Suprapubic skin (tissue), 4 donors: ENCODE measurements at regions not wholly inside any gene's neighbourhood (a gene's known extent, or its start where the extent isn't known, plus 50 kb on each side); places are given as distances from the start of the nearest gene placed in this dataset.

Experiments
- DNase-seq, 2 donors: peaks; one replicate each; pipeline ENCODE4 v3.0.0-alpha.2; 2019; ENCODE audit warnings: low spot score in 2 of 2
- H3K27ac ChIP-seq: fragments of 200-600 bp; sonication (generic); one replicate; pipeline ENCODE4 v1.5.1; 2019
- H3K27me3 ChIP-seq: fragments of 200-600 bp; sonication (generic); one replicate; pipeline ENCODE4 v1.5.1; 2019
- H3K36me3 ChIP-seq: fragments of 200-600 bp; sonication (generic); one replicate; pipeline ENCODE4 v1.5.1; 2019
- H3K4me1 ChIP-seq: fragments of 200-600 bp; sonication (generic); one replicate; pipeline ENCODE4 v1.5.1; 2019
- H3K4me3 ChIP-seq: fragments of 200-600 bp; sonication (generic); one replicate; pipeline ENCODE4 v1.5.1; 2019; ENCODE audit warnings: mild to moderate bottlenecking
- H3K9me3 ChIP-seq: fragments of 200-600 bp; sonication (generic); one replicate; pipeline ENCODE4 v1.5.1; 2019
- CTCF ChIP-seq, 2 donors: fragments of 200-600 bp in 1 of 2; fragments of 450-650 bp in 1 of 2; sonication (generic) in 1 of 2; IDR thresholded peaks; one replicate each; pipeline ENCODE4 v1.5.1; 2016 to 2019; ENCODE audit warnings: antibody characterized with exemption in 2 of 2, mild to moderate bottlenecking in 1 of 2, moderate library complexity in 1 of 2
- EP300 ChIP-seq: sonication (generic); formaldehyde crosslinking; IDR thresholded peaks from one replicate; pipeline ENCODE4 v1.6.1; 2017; ENCODE audit warnings: antibody characterized with exemption
- POLR2A ChIP-seq, 2 donors: fragments of 450-650 bp; IDR thresholded peaks; one replicate each; pipeline ENCODE4 v1.6.1; 2017; ENCODE audit warnings: antibody characterized with exemption in 2 of 2, mild to moderate bottlenecking in 2 of 2, moderate library complexity in 2 of 2
- POLR2AphosphoS5 ChIP-seq, 3 donors: sonication (generic); formaldehyde crosslinking; IDR thresholded peaks; one replicate each; pipeline ENCODE4 v1.6.1; 2017; ENCODE audit warnings: antibody characterized with exemption in 3 of 3
- WGBS: methylation state at CpG from one replicate; pipeline ENCODE4 v1.1.5; 2018; 5-methylcytosine and 5-hydroxymethylcytosine counted together

GRCh38 chr5:175388531-175388930 lies 55.5 kb downstream of the DRD1 start:
- 56% methylated on average over 5 of the region's 5 CpGs for WGBS
- H3K9me3 ChIP-seq: no peaks in the 10 kb centered on the region
- no peaks in the 10 kb centered on the region for H3K27me3 ChIP-seq
- no peak for DNase-seq
- H3K4me1 ChIP-seq: no peaks in the 10 kb centered on the region
- no peaks in the 10 kb centered on the region for H3K36me3 ChIP-seq
- no peak for TF ChIP-seq CTCF (IDR thresholded peaks at IDR 0.05)
- TF ChIP-seq POLR2AphosphoS5 (IDR thresholded peaks at IDR 0.05): no peak
- TF ChIP-seq EP300: no peak
- TF ChIP-seq POLR2A (IDR thresholded peaks at IDR 0.05): no peak
- H3K27ac ChIP-seq: no peak overlapping the region
- no peak overlapping the region for H3K4me3 ChIP-seq

GRCh38 chr5:175387144-175387543 lies 56.8 kb downstream of the DRD1 start:
- TF ChIP-seq POLR2AphosphoS5 (IDR thresholded peaks at IDR 0.05): no peak
- no peak for TF ChIP-seq CTCF (IDR thresholded peaks at IDR 0.05)
- TF ChIP-seq POLR2A (IDR thresholded peaks at IDR 0.05): no peak
- TF ChIP-seq EP300: no peak
- Histone ChIP-seq H3K4me3 (no peak overlapping the region), H3K27ac (no peak overlapping the region), H3K36me3 (no peaks in the 10 kb centered on the region), H3K9me3 (no peaks in the 10 kb centered on the region), H3K27me3 (no peaks in the 10 kb centered on the region), H3K4me1 (no peaks in the 10 kb centered on the region)
- DNase-seq: no peak
- 58% methylated on average over 2 of the region's 2 CpGs for WGBS

GRCh38 chr5:175386526-175386925 lies 57.5 kb downstream of the DRD1 start:
- no peak for DNase-seq
- TF ChIP-seq CTCF (IDR thresholded peaks at IDR 0.05) (no peak), POLR2A (IDR thresholded peaks at IDR 0.05) (no peak), POLR2AphosphoS5 (IDR thresholded peaks at IDR 0.05) (no peak), EP300 (no peak)
- Histone ChIP-seq H3K27me3 (no peaks in the 10 kb centered on the region), H3K4me3 (no peak overlapping the region), H3K4me1 (no peaks in the 10 kb centered on the region), H3K36me3 (no peaks in the 10 kb centered on the region), H3K27ac (no peak overlapping the region), H3K9me3 (no peaks in the 10 kb centered on the region)
- WGBS: 83% methylated on average over 2 of the region's 2 CpGs

GRCh38 chr5:175385691-175386362 lies 58.2 kb downstream of the DRD1 start:
- H3K27ac ChIP-seq: no peak overlapping the region

More at GRCh38 chr5:175385691-175386362, 58.2 kb downstream of the DRD1 start:
- TF ChIP-seq POLR2AphosphoS5 (IDR thresholded peaks at IDR 0.05) (no peak), CTCF (IDR thresholded peaks at IDR 0.05) (no peak), EP300 (no peak)
- Histone ChIP-seq H3K4me1 (no peaks in the 10 kb centered on the region), H3K36me3 (no peaks in the 10 kb centered on the region), H3K4me3 (no peak overlapping the region), H3K27me3 (no peaks in the 10 kb centered on the region), H3K9me3 (no peaks in the 10 kb centered on the region)
- 68% methylated on average over 9 of the region's 9 CpGs for WGBS
- DNase-seq: no peak
